Ascending aorta (tissue), 2 donors: ENCODE measurements at regions not wholly inside any gene's neighbourhood (a gene's known extent, or its start where the extent isn't known, plus 50 kb on each side); places are given as distances from the start of the nearest gene placed in this dataset.

Source experiments
- DNase-seq, 2 donors: peaks; one replicate each; pipeline ENCODE4 v3.0.0-alpha.2; 2019; ENCODE audit warnings: low spot score in 2 of 2
- H3K27ac ChIP-seq, 2 donors: fragments of 200-600 bp; sonication (generic); one replicate each; pipeline ENCODE4 v1.5.1; 2016 to 2017; ENCODE audit warnings: mild to moderate bottlenecking in 1 of 2
- H3K27me3 ChIP-seq: fragments of 200-600 bp; sonication (generic); one replicate; pipeline ENCODE4 v1.5.1; 2017
- H3K36me3 ChIP-seq, 2 donors: fragments of 200-600 bp; sonication (generic); one replicate each; pipeline ENCODE4 v1.5.1; 2016
- H3K4me1 ChIP-seq, 2 donors: fragments of 200-600 bp; sonication (generic); one replicate each; pipeline ENCODE4 v1.5.1; 2016 to 2017; ENCODE audit warnings: mild to moderate bottlenecking in 1 of 2
- H3K4me3 ChIP-seq, 2 donors: fragments of 200-600 bp; sonication (generic); one replicate each; pipeline ENCODE4 v1.5.1; 2016 to 2017; ENCODE audit warnings: mild to moderate bottlenecking in 1 of 2
- H3K9me3 ChIP-seq, 2 donors: fragments of 200-600 bp; sonication (generic); one replicate each; pipeline ENCODE4 v1.5.1; 2016
- CTCF ChIP-seq, 3 experiments: fragments of 200-600 bp in 2 of 3; fragments of 450-650 bp in 1 of 3; sonication (generic) in 2 of 3; IDR thresholded peaks; one replicate each; pipeline ENCODE4 v1.5.1; 2016 to 2019; ENCODE audit warnings: antibody characterized with exemption in 3 of 3, mild to moderate bottlenecking in 1 of 3, moderate library complexity in 1 of 3
- intact Hi-C: fragments of 100-400 bp; cut with DNase I; formaldehyde crosslinking; loops from one replicate; pipeline ENCODE4 v1.15.1; 2023

- intact Hi-C loops: loop anchor here (5.0 kb wide), 1 partner anchor 98 kb away; no protein-coding TSS in a partner anchor
- H3K4me1 ChIP-seq: peaks cover 4 to 14% of the 10 kb centered on the region in 2 donors
- H3K9me3 ChIP-seq: no peaks in the 10 kb centered on the region
- no peak overlapping the region for H3K4me3 ChIP-seq
- DNase-seq: no peak
- H3K36me3 ChIP-seq: no peaks in the 10 kb centered on the region
- H3K27me3 ChIP-seq: no peaks in the 10 kb centered on the region
- H3K27ac ChIP-seq: no peak overlapping the region
- no peak for TF ChIP-seq CTCF (IDR thresholded peaks at IDR 0.05)
These were observed 279.6 kb upstream of the GADL1 start for GRCh38 chr3:31174079-31174478.

- no peak overlapping the region for H3K27ac ChIP-seq
- no peak overlapping the region for H3K4me3 ChIP-seq
- H3K9me3 ChIP-seq: no peaks in the 10 kb centered on the region
- H3K4me1 ChIP-seq: peaks cover 4 to 8% of the 10 kb centered on the region in 2 donors
- TF ChIP-seq CTCF (IDR thresholded peaks at IDR 0.05): no peak
- intact Hi-C loops: no loop called here
- no peaks in the 10 kb centered on the region for H3K36me3 ChIP-seq
- DNase-seq: no peak
- no peaks in the 10 kb centered on the region for H3K27me3 ChIP-seq
These were observed 281.6 kb upstream of the GADL1 start for GRCh38 chr3:31176045-31176444.

GRCh38 chr3:31178467-31178866, 284.0 kb upstream of the GADL1 start:
- Histone ChIP-seq H3K4me1 (no peaks in the 10 kb centered on the region), H3K9me3 (no peaks in the 10 kb centered on the region), H3K27ac (no peak overlapping the region), H3K27me3 (no peaks in the 10 kb centered on the region), H3K4me3 (no peak overlapping the region), H3K36me3 (no peaks in the 10 kb centered on the region)
- intact Hi-C loops: no loop called here
- DNase-seq: no peak
- no peak for TF ChIP-seq CTCF (IDR thresholded peaks at IDR 0.05)

- H3K27me3 ChIP-seq: no peaks in the 10 kb centered on the region
- intact Hi-C loops: no loop called here
These were observed 285.3 kb upstream of the GADL1 start for GRCh38 chr3:31179768-31180167.

GRCh38 chr3:31180274-31180673, 285.8 kb upstream of the GADL1 start:
- Histone ChIP-seq H3K4me3 (no peak overlapping the region), H3K4me1 (peaks cover 0 to 9% of the 10 kb centered on the region in 2 donors), H3K36me3 (no peaks in the 10 kb centered on the region), H3K27me3 (no peaks in the 10 kb centered on the region), H3K27ac (no peak overlapping the region), H3K9me3 (no peaks in the 10 kb centered on the region)
- intact Hi-C loops: no loop called here
- TF ChIP-seq CTCF (IDR thresholded peaks at IDR 0.05): no peak
- DNase-seq: no peak

More at GRCh38 chr3:31179768-31180167, 285.3 kb upstream of the GADL1 start:
- no peak for TF ChIP-seq CTCF (IDR thresholded peaks at IDR 0.05)
- Histone ChIP-seq H3K9me3 (no peaks in the 10 kb centered on the region), H3K4me3 (no peak overlapping the region), H3K4me1 (peaks cover 0 to 5% of the 10 kb centered on the region in 2 donors), H3K36me3 (no peaks in the 10 kb centered on the region), H3K27ac (no peak overlapping the region)
- no peak for DNase-seq

GRCh38 chr3:31181661-31182060, 287.2 kb upstream of the GADL1 start:
- H3K27ac ChIP-seq: no peak overlapping the region
- no peaks in the 10 kb centered on the region for H3K36me3 ChIP-seq
- H3K4me1 ChIP-seq: peaks cover 0 to 15% of the 10 kb centered on the region in 2 donors
- no peaks in the 10 kb centered on the region for H3K27me3 ChIP-seq
- H3K9me3 ChIP-seq: no peaks in the 10 kb centered on the region
- TF ChIP-seq CTCF (IDR thresholded peaks at IDR 0.05): no peak
- H3K4me3 ChIP-seq: no peak overlapping the region
- intact Hi-C loops: no loop called here
- DNase-seq: no peak
